SKM-1 (cell line): ENCODE measurements at regions not wholly inside any gene's neighbourhood (a gene's known extent, or its start where the extent isn't known, plus 50 kb on each side); places are given as distances from the start of the nearest gene placed in this dataset.
"Not testable (repeated sequence)": the region's sequence is repeated elsewhere in the genome, so short reads cannot be mapped to it uniquely, and the experiment has no call there.

Experiments
- DNase-seq: peaks from one replicate; lab custom pipeline; 2025; ENCODE audit not compliant: unreplicated experiment; lab: John Stamatoyannopoulos, UW

GRCh38 chrX:85543866-85544265 is 164.4 kb upstream of the POF1B start:
- DNase-seq: no peak

DNA sequence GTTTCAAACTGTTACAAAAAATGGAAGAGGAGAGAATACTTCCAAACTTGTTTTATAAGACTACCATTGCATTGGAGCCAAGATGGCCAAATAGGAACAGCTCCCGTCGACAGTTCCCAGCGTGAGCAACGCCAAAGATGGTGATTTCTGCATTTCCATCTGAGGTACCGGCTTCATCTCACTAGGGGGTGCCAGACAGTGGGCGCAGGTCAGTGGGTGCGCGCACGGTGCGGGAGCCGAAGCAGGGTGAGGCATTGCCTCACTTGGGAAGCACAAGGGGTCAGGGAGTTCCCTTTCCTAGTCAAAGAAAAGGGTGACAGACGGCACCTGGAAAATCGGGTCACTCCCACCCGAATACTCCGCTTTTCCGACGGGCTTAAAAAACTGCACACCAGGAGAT is 149.7 kb upstream of the POF1B start:
- not testable (repeated sequence) for DNase-seq

DNA sequence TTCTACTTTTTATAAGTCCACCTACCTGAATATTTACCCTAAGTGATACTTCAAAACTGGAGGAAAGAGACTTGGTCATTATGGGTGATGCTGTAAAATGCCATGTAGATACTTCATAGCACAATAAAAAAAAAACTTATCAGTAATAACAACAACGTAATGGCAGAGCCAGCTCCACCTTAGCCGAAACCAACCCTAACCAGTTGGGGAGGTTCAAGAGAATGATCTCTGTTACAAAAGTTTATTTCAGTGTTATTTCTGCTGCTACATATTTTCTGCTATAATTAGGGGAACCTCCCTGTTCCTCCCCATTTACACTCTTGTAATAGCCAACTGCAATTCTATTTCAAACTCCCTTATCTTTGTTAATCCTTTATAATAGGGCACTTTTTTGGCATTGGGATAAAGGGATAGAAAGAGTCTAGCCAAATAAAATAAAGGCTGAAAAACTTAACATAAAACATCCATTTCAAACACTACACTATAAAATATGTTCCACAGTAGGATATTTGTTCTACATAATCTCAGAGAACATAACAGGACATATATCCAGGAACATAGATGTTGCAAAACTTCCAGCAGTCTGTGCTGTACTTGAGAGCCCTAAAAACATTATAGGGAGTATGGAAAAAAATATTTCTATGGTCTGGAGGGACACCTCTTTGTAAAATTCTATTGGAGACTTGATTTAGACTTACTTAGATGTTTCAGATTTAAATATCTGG is 138.7 kb upstream of the POF1B start:
- DNase-seq: no peak

GRCh38 chrX:85516131-85516530 is 136.7 kb upstream of the POF1B start:
- DNase-seq: no peak

- DNase-seq: no peak
Measured at GRCh38 chrX:85506871-85507270, 127.4 kb upstream of the POF1B start.

GRCh38 chrX:85505801-85506200 is 126.3 kb upstream of the POF1B start:
- DNase-seq: no peak

- DNase-seq: no peak
Measured at GRCh38 chrX:85504381-85504780, 124.9 kb upstream of the POF1B start.

DNA sequence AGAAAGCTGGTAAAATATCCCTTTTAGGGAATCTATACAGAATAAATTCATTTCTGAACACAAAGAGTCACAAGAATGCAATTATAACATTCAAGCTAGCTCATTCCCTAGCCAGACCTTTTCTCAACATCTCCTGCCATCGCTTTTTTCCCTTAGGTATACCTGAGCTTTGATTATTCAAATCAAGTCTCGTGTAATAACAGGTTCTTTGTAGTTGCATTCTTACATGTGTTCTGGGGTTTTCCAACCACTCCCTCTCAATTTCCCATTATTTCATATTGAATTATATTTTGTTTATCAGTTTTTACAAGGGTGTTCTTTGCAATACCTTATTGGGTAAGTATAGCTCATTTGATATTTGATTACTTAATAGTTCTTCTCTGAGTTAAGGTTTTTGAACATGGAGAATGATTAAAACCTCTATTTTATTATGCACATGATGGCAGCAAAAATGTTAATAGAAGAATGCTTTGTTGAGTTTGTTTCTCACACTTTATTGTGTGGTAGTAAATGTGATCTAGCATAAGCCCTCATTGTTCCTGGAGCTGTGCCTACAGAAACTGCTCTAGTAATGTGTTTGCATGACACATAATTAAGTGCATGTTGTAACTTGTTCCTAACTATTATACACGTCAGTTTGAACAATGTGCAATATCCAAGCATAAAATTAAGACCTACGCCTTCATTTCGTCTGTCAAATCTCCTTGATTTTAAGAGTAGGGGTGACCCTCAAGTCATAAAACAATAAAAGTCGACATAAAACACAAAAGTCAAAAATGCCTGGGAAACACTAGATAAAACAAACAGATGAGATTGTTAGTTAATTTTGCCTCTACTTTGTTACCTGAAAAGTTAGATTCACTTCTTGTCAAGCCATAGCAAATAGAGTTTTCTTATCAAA is 124.0 kb upstream of the POF1B start:
- no peak for DNase-seq

DNA sequence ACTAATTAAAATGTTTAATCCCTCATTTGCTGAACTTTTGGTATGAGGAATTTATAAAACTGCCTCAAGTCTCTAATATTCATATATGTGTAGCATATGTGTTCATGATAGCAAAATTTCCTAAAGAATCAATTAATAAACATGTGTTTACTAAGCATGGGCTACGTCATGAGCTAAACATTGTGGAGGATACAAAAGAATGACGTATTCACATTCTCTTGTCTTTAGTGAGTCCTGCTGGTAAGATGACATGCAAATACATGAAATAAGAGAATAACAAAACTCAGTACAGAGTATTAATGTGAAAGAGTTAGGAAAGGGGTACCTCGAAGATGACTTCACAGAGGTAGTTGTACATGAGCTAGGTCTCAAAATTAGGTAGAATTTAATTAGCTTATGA is 121.9 kb upstream of the POF1B start:
- DNase-seq: no peak

GRCh38 chrX:85499400-85499799 is 119.9 kb upstream of the POF1B start:
- no peak for DNase-seq

DNA sequence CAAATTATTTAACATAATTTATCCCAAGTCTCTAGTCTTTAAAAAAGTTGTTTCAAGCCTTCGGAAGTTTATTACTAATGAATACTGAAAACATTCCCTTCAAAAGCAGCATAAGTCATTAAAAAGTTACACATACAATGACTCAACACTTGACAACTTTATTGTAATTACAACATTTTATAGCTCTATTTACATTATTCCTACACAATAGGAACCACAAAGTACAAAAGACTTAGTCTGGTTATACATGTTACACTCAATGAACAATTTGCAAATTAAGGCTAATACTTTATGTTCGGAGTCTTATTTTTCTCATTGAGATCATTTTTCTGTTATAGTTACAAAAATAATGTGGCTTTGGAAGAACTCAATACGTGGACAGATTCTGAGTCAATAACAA is 114.4 kb upstream of the POF1B start:
- DNase-seq: no peak

DNA sequence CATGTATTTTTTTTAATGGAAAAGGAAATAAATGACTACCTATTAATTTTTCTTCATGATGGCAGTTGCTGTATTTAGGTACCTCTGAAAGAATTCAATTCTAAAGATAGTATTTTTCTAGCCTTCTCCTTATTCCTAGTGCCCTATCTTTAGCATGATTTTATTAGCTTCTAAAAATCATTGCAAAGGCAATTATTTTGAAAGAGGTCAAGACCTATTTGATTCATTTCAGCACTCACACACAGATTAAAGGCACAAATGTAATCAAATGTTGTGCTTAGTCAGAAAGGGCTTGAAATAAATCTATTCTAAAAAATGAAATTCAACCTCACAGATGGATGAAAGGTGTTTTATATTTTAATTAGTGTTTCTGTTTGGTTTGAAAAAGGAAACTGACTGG is 74.8 kb upstream of the POF1B start:
- DNase-seq: no peak

DNA sequence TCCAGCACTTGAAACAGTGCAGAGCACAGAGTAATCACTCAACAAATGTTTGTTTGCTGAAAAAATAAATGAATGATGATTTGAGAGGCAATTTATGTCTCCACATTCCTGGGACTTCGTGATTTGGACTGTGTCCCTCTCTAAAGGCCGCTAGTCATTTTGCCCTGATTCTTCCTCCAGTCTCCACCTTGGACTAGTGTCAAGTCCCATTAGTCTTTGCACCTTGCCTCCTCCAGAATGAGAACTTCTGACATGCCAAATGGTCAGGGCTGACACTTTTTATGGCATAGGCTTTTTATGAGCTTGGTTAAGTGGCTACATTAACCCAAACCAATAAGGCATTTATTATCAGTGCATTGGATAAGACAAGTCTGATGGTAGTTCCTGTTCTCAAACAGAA is 65.1 kb upstream of the POF1B start:
- DNase-seq: no peak
